Right ventricle myocardium inferior (tissue), 1 donor: ENCODE measurements at regions not wholly inside any gene's neighbourhood (a gene's known extent, or its start where the extent isn't known, plus 50 kb on each side); places are given as distances from the start of the nearest gene placed in this dataset.
"Not testable (repeated sequence)": the region's sequence is repeated elsewhere in the genome, so short reads cannot be mapped to it uniquely, and the experiment has no call there.

ENCODE experiments used
- ATAC-seq: fragments of 200-7000 bp; cut with Tn5 transposase; one replicate; pipeline ENCODE4 v1.9.1; 2020; ENCODE audit warnings: mild to moderate bottlenecking, moderate library complexity
- DNase-seq: peaks from one replicate; pipeline ENCODE4 v3.0.0; 2021; ENCODE audit errors: missing footprints
- intact Hi-C: fragments of 100-400 bp; cut with DNase I; formaldehyde crosslinking; loops from one replicate; pipeline ENCODE4 v1.11.0; 2022
- donor health status: DM: no; HTN: yes; CAD: no; lungs with severe emphysema.

- intact Hi-C loops, result no loop called here
- DNase-seq (no peak), ATAC-seq (no peak)
Measured at GRCh38 chr18:34510926-34511325, 199.2 kb upstream of the DTNA start.

- intact Hi-C loops, result no loop called here
- ATAC-seq (no peak), DNase-seq (no peak)
Measured at GRCh38 chr18:34511435-34511834, 198.7 kb upstream of the DTNA start.

- intact Hi-C loops, result no loop called here
- DNase-seq (no peak), ATAC-seq (no peak)
Measured at GRCh38 chr18:34511879-34512278, 198.2 kb upstream of the DTNA start.

GRCh38 chr18:34514238-34514637, 195.9 kb upstream of the DTNA start:
- no peak for ATAC-seq
- DNase-seq, result no peak
- intact Hi-C loops, result no loop called here

- DNase-seq (no peak), ATAC-seq (no peak)
- intact Hi-C loops, result no loop called here
Measured at GRCh38 chr18:34514957-34515356, 195.1 kb upstream of the DTNA start.

GRCh38 chr18:34516355-34516754, 193.7 kb upstream of the DTNA start:
- intact Hi-C loops, DNase-seq, ATAC-seq: not testable (repeated sequence)

- DNase-seq, ATAC-seq, intact Hi-C loops: not testable (repeated sequence)
Measured at GRCh38 chr18:34516996-34517395, 193.1 kb upstream of the DTNA start.

GRCh38 chr18:34521040-34521439, 189.1 kb upstream of the DTNA start:
- DNase-seq (no peak), ATAC-seq (no peak)
- intact Hi-C loops, result no loop called here

- ATAC-seq (peak; percentile 39), DNase-seq (no peak)
- intact Hi-C loops, result no loop called here
Measured at GRCh38 chr18:34522603-34523002, 187.5 kb upstream of the DTNA start.

GRCh38 chr18:34525244-34525643, 184.9 kb upstream of the DTNA start:
- intact Hi-C loops, result no loop called here
- ATAC-seq, result no peak
- DNase-seq, result no peak

GRCh38 chr18:34528177-34528576, 181.9 kb upstream of the DTNA start:
- intact Hi-C loops, result no loop called here

GRCh38 chr18:34529358-34530335, 180.5 kb upstream of the DTNA start:
- intact Hi-C loops, result no loop called here
- no peak for DNase-seq

More at GRCh38 chr18:34528177-34528576, 181.9 kb upstream of the DTNA start:
- DNase-seq (no peak), ATAC-seq (no peak)

GRCh38 chr18:34531110-34531509, 179.0 kb upstream of the DTNA start:
- DNase-seq (no peak), ATAC-seq (no peak)
- intact Hi-C loops, result no loop called here

More at GRCh38 chr18:34529358-34530335, 180.5 kb upstream of the DTNA start:
- ATAC-seq, result peak; percentile 28

- intact Hi-C loops, ATAC-seq, DNase-seq: not testable (repeated sequence)
Measured at GRCh38 chr18:34534642-34535041, 175.5 kb upstream of the DTNA start.

GRCh38 chr18:34540897-34541296, 169.2 kb upstream of the DTNA start:
- intact Hi-C loops, result no loop called here
- no peak for DNase-seq
- ATAC-seq, result no peak

- no peak for ATAC-seq
- DNase-seq, result no peak
- intact Hi-C loops, result no loop called here
Measured at GRCh38 chr18:34542625-34543024, 167.5 kb upstream of the DTNA start.

- intact Hi-C loops, result no loop called here
- DNase-seq, result no peak
- no peak for ATAC-seq
Measured at GRCh38 chr18:34543356-34543755, 166.7 kb upstream of the DTNA start.

- DNase-seq (no peak), ATAC-seq (no peak)
- intact Hi-C loops, result no loop called here
Measured at GRCh38 chr18:34543945-34544344, 166.2 kb upstream of the DTNA start.

GRCh38 chr18:34544930-34545329, 165.2 kb upstream of the DTNA start:
- DNase-seq (no peak), ATAC-seq (no peak)
- intact Hi-C loops, result no loop called here
